ENCODE measurements at regions not wholly inside any gene's neighbourhood (a gene's known extent, or its start where the extent isn't known, plus 50 kb on each side); places are given as distances from the start of the nearest gene placed in this dataset.

GRCh38 chr2:59560769-59561168, 992.7 kb downstream of the BCL11A start:
- H3K27ac Mint-ChIP-seq, result no peak overlapping the region
- H3K27me3 Mint-ChIP-seq (ENCODE audit: insufficient read depth), result no peaks in the 10 kb centered on the region
- no peak for TF ChIP-seq CTCF (IDR thresholded peaks at IDR 0.05)
- H3K4me3 Mint-ChIP-seq, result no peak overlapping the region
- H3K4me1 Mint-ChIP-seq (ENCODE audit: low read depth), result no peaks in the 10 kb centered on the region
- peaks cover 29% of the 10 kb centered on the region for H3K9me3 Mint-ChIP-seq
- DNase-seq, result no peak
- no peaks in the 10 kb centered on the region for H3K36me3 Mint-ChIP-seq (ENCODE audit: low read depth)

DNA sequence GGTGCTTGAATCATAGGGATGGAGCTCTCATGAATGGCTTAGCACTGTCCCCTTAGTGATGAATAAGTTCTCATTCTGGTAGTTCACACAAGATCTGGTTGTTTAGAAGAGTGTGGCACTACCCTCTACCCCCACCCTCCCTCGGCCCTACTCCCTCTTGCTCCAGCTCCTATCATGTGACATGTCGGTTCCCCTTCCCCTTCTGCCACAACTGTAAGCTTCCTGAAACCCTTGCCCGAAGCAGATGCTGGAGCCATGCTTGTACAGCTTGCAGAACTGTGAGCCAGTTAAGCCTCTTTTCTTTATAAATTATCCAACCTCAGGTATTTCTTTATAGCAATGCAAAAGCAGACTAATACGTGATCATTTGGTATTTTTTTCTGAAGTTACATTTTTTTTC, 1012.6 kb downstream of the BCL11A start:
- Mint-ChIP-seq H3K27ac (no peak overlapping the region), H3K9me3 (peaks cover 39% of the 10 kb centered on the region), H3K36me3 (ENCODE audit: low read depth) (no peaks in the 10 kb centered on the region; the same call in 1 of the 2 replicates), H3K27me3 (ENCODE audit: insufficient read depth) (no peaks in the 10 kb centered on the region), H3K4me1 (ENCODE audit: low read depth) (no peaks in the 10 kb centered on the region), H3K4me3 (no peak overlapping the region)
- TF ChIP-seq CTCF (IDR thresholded peaks at IDR 0.05), result no peak
- no peak for DNase-seq

- H3K4me3 Mint-ChIP-seq, result no peak overlapping the region
- peaks cover 34% of the 10 kb centered on the region for H3K9me3 Mint-ChIP-seq
- H3K36me3 Mint-ChIP-seq (ENCODE audit: low read depth), result no peaks in the 10 kb centered on the region; the same call in 1 of the 2 replicates
- H3K4me1 Mint-ChIP-seq (ENCODE audit: low read depth), result no peaks in the 10 kb centered on the region
- no peak for TF ChIP-seq CTCF (IDR thresholded peaks at IDR 0.05)
- H3K27ac Mint-ChIP-seq, result no peak overlapping the region
- no peak for DNase-seq
- peaks cover under 1% of the 10 kb centered on the region; the same call in 1 of the 2 replicates for H3K27me3 Mint-ChIP-seq (ENCODE audit: insufficient read depth)
Measured at GRCh38 chr2:59538398-59538911, 1015.0 kb downstream of the BCL11A start.

- Mint-ChIP-seq H3K4me1 (ENCODE audit: low read depth) (no peaks in the 10 kb centered on the region), H3K27me3 (ENCODE audit: insufficient read depth) (peaks cover 1% of the 10 kb centered on the region; the same call in 1 of the 2 replicates), H3K36me3 (ENCODE audit: low read depth) (no peaks in the 10 kb centered on the region), H3K4me3 (no peak overlapping the region), H3K9me3 (peaks cover 24% of the 10 kb centered on the region), H3K27ac (no peak overlapping the region)
- no peak for TF ChIP-seq CTCF (IDR thresholded peaks at IDR 0.05)
- no peak for DNase-seq
Measured at GRCh38 chr2:59532808-59533207, 1020.6 kb downstream of the BCL11A start.

DNA sequence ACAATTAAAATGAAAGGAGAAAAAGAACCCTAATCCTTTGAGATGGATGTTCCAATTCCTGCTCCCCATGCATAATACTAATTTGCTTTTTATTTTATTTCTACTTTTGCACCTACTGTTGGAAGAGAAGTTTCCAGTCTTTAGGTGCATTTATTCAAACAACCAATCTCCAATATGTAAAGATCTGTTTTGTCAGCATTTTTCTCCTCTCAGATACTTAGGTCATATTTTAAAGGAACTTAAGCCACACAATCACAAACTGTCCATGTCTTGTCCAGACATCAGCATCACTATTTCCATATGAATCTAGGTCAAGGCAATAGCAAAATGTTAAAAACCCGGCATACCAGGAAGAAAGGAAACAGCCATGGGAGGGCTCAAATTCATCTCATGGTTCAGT, 1023.2 kb downstream of the BCL11A start:
- H3K27ac Mint-ChIP-seq, result no peak overlapping the region
- peaks cover 24% of the 10 kb centered on the region for H3K9me3 Mint-ChIP-seq
- TF ChIP-seq CTCF (IDR thresholded peaks at IDR 0.05), result no peak
- DNase-seq, result no peak
- H3K4me1 Mint-ChIP-seq (ENCODE audit: low read depth), result no peaks in the 10 kb centered on the region
- peaks cover 1% of the 10 kb centered on the region; the same call in 1 of the 2 replicates for H3K27me3 Mint-ChIP-seq (ENCODE audit: insufficient read depth)
- no peaks in the 10 kb centered on the region for H3K36me3 Mint-ChIP-seq (ENCODE audit: low read depth)
- no peak overlapping the region for H3K4me3 Mint-ChIP-seq

DNA sequence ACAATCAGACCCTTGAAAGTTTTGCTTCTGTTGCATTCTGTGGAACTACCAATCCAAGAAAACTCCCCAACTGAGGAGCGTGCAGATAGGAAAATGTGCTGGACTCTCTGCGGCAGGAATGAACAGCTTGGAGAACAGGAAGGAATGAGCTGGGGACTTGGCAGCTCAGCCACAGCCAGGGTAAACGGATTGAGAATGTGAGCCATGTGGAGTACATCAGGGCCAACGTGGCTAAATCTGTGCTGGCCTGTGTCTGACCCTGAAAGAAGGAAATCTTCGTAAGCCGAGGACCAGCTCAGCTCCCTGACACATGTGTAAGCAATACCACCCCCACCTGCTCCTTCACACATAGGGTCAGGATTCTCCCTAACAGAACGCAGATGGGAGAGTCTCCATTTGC, 1023.7 kb downstream of the BCL11A start:
- H3K27ac Mint-ChIP-seq, result no peak overlapping the region
- H3K4me3 Mint-ChIP-seq, result no peak overlapping the region
- no peak for DNase-seq
- TF ChIP-seq CTCF (IDR thresholded peaks at IDR 0.05), result no peak
- H3K4me1 Mint-ChIP-seq (ENCODE audit: low read depth), result no peaks in the 10 kb centered on the region
- H3K27me3 Mint-ChIP-seq (ENCODE audit: insufficient read depth), result peaks cover 1% of the 10 kb centered on the region; the same call in 1 of the 2 replicates
- H3K9me3 Mint-ChIP-seq, result peaks cover 24% of the 10 kb centered on the region
- H3K36me3 Mint-ChIP-seq (ENCODE audit: low read depth), result no peaks in the 10 kb centered on the region

Data from HFFc6 (cell line).